HL-60 (cell line): ENCODE measurements at regions not wholly inside any gene's neighbourhood (a gene's known extent, or its start where the extent isn't known, plus 50 kb on each side); places are given as distances from the start of the nearest gene placed in this dataset.
"Not testable (repeated sequence)": the region's sequence is repeated elsewhere in the genome, so short reads cannot be mapped to it uniquely, and the experiment has no call there.

Experiments used
- DNase-seq, 2 experiments: peaks; one replicate each; pipeline ENCODE4 v3.0.0-alpha.2; 2010 to 2020; ENCODE audit warnings: low read depth in 1 of 2, low spot score in 1 of 2
- H3K27ac ChIP-seq: fragments of 250-450 bp; sonication (Bioruptor Pico); replicated peaks from 2 replicates; pipeline ENCODE4 v1.5.1; 2020; ENCODE audit warnings: mild to moderate bottlenecking, moderate library complexity
- H3K27me3 ChIP-seq: fragments of 250-450 bp; sonication (Bioruptor Pico); 2 replicates; pipeline ENCODE4 v1.5.1; 2021; ENCODE audit warnings: mild to moderate bottlenecking, moderate library complexity; ENCODE audit not compliant: insufficient read depth, poor library complexity, severe bottlenecking
- H3K4me3 ChIP-seq: replicated peaks from 2 replicates; pipeline ENCODE4 v1.5.1; 2011; ENCODE audit warnings: mild to moderate bottlenecking, control low read depth, low read length; ENCODE audit not compliant: insufficient read depth
- CTCF ChIP-seq: IDR thresholded peaks from one replicate; pipeline ENCODE4 v1.5.1; 2011; ENCODE audit warnings: low read length, control low read depth, inconsistent platforms; ENCODE audit not compliant: insufficient read depth
- GABPA ChIP-seq: IDR thresholded peaks from 2 replicates; pipeline ENCODE4 v1.6.1; 2012; ENCODE audit warnings: low read depth
- POLR2AphosphoS5 ChIP-seq: IDR thresholded peaks from 2 replicates; pipeline ENCODE4 v1.6.1; 2012; ENCODE audit warnings: low read depth
- SPI1 ChIP-seq: IDR thresholded peaks from 2 replicates; pipeline ENCODE4 v1.6.1; 2012; ENCODE audit warnings: low read depth, mild to moderate bottlenecking, borderline replicate concordance
- TF ChIP-seq, protein P1 (sequence below): IDR thresholded peaks from 2 replicates; pipeline ENCODE4 v1.6.1; 2012; ENCODE audit warnings: low read depth; ENCODE audit not compliant: insufficient replicate concordance

DNA sequence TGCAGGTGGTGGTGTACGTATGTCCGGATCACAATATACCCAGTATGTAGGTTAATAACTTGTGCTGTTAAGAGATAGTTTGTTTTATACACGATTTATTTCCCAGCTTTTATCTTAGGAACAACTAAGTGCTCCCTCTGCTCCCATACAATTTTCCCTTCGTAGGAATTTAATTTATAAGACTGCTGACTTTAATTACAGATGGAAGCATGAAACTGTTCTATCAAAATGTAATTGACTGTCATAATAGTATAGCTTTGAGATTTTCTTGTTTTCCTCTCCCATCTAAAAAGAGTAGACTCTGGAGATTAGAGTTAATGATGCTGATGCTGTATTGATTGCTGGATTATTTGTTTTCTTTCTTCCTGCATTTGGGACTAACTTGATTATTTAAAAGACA lies 370.7 kb upstream of the SGO1 start:
- no peaks in the 10 kb centered on the region for H3K27me3 ChIP-seq
- H3K27ac ChIP-seq: no peak overlapping the region
- no peak overlapping the region for H3K4me3 ChIP-seq
- DNase-seq: no peak
- TF ChIP-seq CTCF (no peak), SPI1 (no peak), POLR2AphosphoS5 (no peak), GABPA (no peak)
- TF ChIP-seq, protein P1, sequence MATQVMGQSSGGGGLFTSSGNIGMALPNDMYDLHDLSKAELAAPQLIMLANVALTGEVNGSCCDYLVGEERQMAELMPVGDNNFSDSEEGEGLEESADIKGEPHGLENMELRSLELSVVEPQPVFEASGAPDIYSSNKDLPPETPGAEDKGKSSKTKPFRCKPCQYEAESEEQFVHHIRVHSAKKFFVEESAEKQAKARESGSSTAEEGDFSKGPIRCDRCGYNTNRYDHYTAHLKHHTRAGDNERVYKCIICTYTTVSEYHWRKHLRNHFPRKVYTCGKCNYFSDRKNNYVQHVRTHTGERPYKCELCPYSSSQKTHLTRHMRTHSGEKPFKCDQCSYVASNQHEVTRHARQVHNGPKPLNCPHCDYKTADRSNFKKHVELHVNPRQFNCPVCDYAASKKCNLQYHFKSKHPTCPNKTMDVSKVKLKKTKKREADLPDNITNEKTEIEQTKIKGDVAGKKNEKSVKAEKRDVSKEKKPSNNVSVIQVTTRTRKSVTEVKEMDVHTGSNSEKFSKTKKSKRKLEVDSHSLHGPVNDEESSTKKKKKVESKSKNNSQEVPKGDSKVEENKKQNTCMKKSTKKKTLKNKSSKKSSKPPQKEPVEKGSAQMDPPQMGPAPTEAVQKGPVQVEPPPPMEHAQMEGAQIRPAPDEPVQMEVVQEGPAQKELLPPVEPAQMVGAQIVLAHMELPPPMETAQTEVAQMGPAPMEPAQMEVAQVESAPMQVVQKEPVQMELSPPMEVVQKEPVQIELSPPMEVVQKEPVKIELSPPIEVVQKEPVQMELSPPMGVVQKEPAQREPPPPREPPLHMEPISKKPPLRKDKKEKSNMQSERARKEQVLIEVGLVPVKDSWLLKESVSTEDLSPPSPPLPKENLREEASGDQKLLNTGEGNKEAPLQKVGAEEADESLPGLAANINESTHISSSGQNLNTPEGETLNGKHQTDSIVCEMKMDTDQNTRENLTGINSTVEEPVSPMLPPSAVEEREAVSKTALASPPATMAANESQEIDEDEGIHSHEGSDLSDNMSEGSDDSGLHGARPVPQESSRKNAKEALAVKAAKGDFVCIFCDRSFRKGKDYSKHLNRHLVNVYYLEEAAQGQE: no peak

- no peaks in the 10 kb centered on the region for H3K27me3 ChIP-seq
- no peak for DNase-seq
- TF ChIP-seq GABPA (no peak), CTCF (no peak), SPI1 (no peak), POLR2AphosphoS5 (no peak)
- TF ChIP-seq, protein P1: no peak
Measured at GRCh38 chr3:20552605-20553275, 366.7 kb upstream of the SGO1 start.

DNA sequence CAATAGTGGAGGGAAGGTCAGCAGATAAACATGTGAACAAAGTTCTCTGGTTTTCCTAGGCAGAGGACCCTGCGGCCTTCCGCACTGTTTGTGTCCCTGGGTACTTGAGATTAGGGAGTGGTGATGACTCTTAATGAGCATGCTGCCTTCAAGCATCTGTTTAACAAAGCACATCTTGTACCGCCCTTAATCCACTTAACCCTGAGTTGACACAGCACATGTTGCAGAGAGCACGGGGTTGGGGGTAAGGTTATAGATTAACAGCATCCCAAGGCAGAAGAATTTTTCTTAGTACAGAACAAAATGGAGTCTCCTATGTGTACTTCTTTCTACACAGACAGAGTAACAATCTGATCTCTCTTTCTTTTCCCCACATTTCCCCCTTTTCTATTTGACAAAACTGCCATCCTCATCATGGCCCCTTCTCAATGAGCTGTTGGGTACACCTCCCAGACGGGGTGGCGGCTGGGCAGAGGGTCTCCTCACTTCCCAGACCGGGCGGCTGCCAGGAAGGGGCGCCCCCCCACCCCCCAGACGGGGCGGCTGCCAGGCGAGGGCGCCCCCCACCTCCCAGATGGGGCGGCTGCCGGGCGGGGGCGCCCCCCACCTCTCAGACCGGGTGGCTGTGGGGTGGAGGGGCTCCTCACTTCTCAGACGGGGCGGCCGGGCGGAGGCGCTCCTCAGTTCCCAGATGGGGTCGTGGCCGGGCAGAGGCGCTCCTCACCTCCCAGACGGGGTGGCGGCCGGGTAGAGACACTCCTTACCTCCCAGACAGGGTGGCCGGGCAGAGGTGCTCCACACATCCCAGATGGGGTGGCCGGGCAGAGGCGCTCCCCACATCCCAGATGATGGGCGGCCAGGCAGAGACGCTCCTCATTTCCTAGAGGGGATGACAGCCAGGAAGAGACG lies 361.6 kb upstream of the SGO1 start:
- not testable (repeated sequence) for H3K27ac ChIP-seq, DNase-seq, H3K4me3 ChIP-seq, H3K27me3 ChIP-seq

More at GRCh38 chr3:20552605-20553275, 366.7 kb upstream of the SGO1 start:
- Histone ChIP-seq H3K4me3 (no peak overlapping the region), H3K27ac (no peak overlapping the region)

DNA sequence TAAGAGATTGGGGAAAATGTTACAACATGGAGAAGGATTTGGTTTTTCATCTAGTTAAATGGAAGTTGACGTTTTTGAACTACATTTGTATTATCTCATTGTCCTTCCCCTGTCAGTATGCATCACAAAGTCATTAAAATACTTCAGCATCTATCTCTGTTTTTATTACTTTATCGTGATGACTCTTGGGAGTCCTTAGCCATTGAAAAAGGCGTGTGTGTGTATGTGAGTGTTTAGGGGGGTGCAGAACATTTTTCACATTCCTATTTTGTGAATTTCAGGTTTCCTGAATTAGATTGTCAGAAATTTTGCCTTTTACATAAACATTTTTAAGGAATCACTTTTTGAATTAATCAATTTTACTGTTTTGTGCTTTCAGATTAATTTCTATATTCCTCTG lies 360.6 kb upstream of the SGO1 start:
- no peak overlapping the region for H3K27ac ChIP-seq
- no peak for DNase-seq
- no peak for TF ChIP-seq SPI1
- H3K27me3 ChIP-seq: no peaks in the 10 kb centered on the region
- no peak overlapping the region for H3K4me3 ChIP-seq
